GM19023 (cell line): ENCODE measurements at regions not wholly inside any gene's neighbourhood (a gene's known extent, or its start where the extent isn't known, plus 50 kb on each side); places are given as distances from the start of the nearest gene placed in this dataset.
"Not testable (repeated sequence)": the region's sequence is repeated elsewhere in the genome, so short reads cannot be mapped to it uniquely, and the experiment has no call there.

Experiments used
- ATAC-seq: cut with Tn5 transposase; IDR thresholded peaks from one replicate; pipeline ENCODE4 v1.9.1; 2021; ENCODE audit warnings: mild to moderate bottlenecking, moderate library complexity; ENCODE audit not compliant: unreplicated experiment

DNA sequence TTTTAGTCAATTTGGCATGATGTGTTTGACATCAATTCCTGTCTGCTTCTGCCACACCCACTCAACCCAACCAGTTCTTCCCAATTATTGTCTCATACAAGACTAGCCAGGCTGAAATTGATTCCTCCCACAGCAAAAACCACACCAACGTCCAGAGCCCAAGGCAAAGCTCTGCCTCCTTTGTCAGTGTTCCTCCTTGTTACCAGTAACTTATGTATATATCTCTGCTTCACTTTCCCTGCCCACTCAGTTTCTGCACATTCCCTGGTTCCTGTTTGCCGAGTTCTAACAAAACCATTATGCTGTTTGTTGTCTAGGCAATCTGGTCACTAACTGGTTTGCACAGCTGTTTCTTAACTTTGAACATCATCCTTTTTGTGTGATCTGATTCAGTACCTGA, 547.9 kb upstream of the PTCHD4 start:
- ATAC-seq, result no peak

DNA sequence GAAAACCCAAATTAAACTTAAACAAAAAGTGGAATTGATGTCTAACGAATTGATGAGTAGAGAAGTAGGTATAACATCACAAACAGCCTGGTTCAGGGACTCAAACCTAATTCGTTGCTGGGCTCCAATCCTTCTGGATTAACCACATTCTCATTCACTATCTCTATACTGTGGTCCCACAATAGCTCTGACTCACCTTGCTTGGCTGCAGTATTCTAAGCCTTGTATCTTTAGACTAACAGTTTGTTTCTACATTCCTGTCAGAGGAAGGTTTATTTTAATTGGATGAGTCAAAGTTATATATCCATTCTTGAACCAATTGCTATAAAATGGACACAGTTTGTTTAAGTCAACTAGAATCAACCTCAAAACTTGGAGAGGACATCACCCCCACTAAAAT, 530.5 kb upstream of the PTCHD4 start:
- no peak for ATAC-seq

DNA sequence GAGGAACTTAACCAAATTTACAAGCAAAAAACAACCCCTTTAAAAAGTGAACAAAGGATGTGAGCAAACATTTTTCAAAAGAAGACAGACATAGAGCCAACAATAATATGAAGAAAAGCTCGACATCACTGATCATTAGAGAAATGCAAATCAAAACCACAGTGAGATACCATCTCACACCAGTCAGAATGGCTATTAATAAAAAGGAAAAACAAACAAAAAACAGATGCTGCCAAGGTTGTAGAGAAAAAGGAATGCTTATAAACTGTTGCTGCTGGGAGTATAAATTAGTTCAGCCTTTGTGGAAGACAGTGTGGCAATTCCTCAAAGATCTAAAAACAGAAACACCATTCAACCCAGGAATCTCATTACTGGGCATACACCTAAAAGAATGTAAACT, 527.8 kb upstream of the PTCHD4 start:
- ATAC-seq, result not testable (repeated sequence)

DNA sequence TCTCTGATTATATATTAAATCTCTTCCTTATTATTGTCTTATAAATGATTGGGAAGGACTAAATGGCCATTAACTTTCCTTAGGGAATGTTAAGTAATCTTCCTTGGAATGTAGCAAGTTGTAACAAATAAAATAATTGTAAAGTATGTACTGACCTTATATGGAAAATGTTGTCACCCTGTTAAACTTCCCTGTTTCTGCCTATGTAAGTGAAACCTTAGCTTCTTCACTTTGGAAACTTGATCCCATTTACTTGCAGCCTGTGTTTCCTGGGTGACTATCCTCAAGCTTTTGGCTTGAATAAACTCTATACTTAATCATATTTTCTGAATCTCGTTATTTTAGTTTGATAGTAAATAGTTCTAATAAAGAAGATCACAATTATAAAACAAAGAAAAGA, 519.5 kb upstream of the PTCHD4 start:
- ATAC-seq, result no peak

DNA sequence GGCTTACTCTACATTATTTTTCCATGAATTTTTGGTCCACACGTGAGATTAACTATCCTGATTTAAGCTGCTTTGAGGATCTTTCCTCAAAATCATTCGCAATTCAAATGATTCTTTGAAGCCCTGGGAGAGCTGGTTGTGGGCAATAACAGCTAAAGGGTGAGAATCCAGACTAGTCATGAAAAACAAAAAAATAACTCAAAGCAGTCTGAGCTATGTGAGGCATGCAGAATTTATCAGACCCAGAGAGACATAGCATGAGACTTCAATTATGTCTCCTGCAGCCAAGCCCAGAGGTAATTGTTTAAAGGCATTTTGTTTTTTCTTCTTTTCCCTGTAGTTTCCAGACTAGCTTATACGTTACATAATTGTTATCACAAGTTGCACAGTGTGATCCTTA, 517.3 kb upstream of the PTCHD4 start:
- no peak for ATAC-seq

DNA sequence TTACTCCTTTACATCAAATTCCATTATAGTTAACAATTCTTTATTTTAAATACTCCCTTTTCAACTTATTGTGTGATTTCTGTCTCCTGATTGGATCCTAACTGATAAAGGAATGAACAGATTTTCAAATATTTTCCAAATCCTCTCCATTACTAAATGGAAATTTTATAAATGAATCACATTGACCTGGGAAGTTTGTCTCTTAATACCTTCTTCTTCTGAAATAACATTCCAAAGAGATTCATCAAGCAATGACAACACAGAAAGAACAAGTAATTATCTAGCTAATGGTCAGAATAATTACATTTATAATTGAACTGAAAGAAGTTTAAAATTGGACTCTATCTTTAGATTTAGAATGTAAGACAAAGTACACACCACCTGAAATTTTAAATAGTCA, 515.4 kb upstream of the PTCHD4 start:
- ATAC-seq, result no peak

DNA sequence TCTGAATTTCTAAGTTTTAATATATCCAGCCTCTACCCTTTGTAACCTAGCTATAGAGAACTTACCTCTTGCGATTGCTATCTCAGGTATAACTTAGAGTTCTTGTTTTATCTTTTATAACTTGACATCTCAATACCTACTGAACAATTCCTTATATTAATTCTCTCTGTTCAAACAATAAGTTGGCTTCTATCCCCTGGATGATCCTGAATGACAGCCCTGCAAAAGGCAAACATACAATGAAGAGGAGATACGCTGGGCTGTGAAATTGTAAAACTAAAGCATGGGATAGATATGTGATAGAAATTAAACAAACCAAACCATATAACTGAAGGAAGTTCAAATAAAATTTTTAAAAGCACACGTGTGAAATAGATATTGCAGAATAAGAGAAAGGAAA, 513.6 kb upstream of the PTCHD4 start:
- ATAC-seq, result no peak

DNA sequence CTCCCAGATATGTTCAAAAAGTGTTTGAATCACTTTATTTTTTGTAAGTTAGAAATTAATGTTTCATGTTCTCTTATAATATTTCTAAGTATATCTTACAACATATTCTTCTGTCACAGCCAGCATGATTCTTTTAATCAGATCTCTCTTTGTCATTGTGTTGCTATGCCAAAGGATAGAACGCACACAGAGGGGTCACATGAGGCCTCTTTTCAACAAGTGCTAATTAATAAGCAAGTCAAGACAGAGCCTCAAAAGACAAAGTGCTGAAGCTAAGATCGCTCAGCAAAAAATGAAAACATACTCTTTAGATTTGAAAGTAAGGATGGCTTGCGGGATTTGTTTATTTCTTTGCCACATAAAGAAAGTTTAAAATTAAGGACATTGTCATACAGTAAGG, 508.8 kb upstream of the PTCHD4 start:
- no peak for ATAC-seq

DNA sequence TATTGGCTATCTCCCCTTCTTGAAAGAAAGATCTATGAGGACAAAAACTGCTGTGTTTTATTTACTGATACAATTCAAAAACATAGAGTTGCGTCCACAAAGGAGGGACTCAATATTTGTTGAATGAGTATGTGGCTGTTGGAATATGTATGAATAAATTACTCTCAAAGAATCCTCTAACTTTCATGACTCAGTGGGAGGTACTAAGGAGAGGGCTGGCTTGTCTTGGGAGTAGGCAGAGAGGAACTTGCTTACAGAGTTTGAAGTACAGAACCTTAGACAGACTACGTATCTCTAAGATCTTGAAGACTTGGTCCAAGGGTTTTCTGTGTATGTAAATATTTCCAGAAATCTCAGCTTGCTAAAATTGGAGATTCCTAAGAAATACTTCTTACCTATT, 504.0 kb upstream of the PTCHD4 start:
- ATAC-seq, result no peak

DNA sequence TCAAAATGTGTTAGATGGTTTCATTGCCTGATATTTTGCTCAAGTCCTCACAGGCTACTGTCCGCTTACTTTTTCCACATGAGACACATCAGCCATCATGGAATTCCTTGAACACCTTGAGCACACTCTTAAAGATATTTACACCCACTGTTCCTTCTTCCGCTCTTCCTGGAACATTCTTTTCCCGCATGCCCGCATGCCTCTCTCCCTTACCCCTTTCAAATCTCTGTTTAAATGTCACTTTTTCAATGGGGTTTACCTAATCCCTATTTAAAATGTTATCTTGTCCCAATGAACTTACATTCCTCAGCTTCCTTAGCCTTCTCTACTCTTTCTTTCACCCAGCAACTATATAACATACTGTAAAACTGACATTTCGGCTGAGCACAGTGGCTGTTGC, 503.3 kb upstream of the PTCHD4 start:
- no peak for ATAC-seq

DNA sequence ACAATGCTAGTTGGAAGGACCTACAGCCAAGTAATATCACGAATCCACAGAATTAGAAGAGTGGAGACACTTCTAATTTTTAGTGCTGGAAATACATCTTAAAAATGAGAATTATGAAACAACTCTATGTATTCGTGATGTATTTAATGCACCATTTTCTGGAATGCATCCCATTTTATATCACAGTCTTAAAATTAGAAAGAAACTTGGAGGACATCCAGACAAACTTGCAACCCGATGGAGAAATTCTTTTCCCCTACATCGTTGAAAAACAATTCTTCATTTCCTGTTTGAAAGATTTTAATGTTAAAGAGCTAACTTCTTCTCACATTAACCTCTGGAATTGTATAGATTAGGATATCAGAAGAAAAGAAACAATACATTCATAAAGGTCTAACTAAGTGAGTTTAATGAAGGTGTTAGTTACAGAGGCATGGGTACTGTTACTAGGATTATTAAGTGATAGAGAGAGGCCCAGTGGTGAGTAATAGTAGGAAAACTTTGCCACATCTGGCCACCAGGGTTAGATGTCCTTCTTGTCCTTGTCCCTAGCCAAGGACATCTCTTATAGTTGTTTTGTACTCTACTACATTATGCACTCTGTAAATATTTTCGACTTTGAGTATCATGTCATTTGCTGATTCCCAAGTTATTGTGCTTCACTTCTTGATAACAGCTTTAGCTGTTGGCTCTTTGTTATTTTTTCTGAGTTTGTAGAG, 502.4 kb upstream of the PTCHD4 start:
- ATAC-seq, result no peak

DNA sequence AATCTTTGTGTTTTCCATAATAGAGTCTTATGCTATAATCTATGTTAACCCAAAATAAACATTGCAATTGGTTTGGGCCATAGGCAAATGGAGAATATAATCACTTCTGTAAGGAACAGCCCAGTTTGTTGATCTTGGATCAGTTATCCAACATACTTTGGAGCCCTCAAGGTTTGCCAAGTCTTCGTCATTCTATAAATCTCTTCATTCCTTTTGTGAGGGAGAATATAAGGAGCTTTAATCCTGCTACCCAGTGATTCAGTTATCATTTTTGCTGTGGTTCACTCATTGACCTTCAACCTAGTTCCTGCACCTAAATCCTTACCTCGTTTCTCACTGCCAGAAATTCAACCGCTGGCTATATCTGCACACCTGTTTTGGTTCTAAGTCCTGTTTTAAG, 500.3 kb upstream of the PTCHD4 start:
- no peak for ATAC-seq

DNA sequence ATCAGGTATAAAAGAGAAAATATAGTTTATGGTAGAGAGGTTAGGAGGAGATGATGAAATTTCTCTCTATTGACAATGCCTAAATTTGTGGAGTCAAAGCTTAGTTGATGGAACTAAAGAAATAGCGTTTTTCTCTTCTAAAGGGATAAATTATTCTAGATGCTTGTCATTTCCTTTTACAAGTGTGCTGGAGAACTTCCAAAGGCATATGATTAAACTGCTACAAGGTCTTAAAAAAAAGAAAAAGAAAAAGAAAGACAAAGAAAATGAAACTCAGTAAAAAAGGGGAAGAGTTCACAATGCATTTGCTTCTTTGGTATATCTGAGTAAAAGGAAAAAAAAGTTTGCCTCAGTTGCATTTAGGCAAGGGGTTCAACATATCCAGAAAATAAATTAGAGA, 499.8 kb upstream of the PTCHD4 start:
- ATAC-seq, result no peak

DNA sequence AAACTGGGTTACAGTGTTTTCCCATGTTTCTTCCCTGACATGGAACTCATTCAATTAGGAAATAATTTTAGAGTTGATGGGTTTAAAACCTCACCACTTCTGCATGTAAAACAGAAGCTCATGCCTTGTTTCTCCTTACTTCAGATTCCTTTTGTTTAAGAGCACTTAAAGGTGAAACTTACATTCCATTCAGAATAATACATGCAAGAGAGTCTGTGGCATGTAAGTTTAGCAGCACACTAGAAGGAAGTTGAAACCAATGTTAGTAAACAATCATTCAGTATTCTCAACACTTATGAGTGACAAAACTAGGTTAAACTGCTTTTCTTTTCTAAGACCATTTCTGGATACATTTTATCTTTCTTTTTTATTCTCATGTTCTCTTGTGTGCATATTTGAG, 495.6 kb upstream of the PTCHD4 start:
- no peak for ATAC-seq

DNA sequence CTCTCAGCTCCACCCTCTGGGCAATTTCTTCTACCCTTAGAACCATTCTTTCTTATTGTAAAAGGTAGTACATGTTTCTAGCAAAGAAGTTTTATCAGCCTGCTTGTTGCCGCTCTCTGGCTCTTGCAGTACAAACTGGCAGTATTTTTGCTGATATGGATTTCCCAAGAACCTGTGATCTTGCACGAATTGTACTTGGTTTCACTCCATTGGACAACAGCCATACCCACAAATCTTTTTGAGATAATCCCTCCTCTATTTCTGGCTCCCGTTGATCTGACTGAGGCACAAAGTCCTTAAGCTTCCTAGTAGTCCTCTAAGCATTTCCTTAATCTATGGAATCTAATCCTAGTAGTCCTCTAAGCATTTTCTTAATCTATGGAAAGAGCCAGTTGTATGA, 487.0 kb upstream of the PTCHD4 start:
- ATAC-seq, result no peak

DNA sequence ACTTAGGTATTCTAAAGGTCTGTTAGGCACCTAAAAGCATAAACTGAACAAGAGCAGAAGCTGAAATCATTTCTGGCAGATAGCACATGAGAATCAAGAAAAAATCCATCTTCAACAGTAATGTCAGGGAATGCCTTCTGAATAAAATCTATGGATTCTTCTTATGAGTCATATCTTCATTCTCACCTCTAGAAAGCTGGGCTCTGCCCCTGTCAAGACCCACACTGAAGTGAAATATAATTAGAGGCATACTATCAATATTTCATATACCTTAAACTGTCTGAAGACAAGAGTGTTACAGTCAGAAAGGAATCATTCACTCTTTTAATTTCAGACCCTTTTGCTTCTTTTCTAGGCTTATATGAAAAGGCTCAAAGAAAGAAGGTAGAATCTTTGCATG, 485.8 kb upstream of the PTCHD4 start:
- no peak for ATAC-seq

DNA sequence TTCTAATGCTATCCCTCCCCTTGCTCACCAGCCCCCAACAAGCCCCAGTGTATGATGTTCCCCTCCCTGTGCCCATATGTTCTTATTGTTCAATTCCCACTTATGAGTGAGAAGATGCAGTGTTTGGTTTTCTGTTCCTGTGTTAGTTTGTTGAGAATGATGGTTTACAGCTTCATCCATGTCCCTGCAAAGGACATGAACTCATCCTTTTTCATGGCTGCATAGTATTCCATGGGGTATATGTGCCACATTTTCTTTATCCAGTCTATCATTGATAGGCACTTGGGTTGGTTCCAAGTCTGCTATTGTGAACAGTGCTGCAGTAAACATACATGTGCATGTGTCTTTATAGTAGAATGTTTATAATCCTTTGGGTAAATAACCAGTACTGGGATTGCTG, 480.2 kb upstream of the PTCHD4 start:
- ATAC-seq, result not testable (repeated sequence)

DNA sequence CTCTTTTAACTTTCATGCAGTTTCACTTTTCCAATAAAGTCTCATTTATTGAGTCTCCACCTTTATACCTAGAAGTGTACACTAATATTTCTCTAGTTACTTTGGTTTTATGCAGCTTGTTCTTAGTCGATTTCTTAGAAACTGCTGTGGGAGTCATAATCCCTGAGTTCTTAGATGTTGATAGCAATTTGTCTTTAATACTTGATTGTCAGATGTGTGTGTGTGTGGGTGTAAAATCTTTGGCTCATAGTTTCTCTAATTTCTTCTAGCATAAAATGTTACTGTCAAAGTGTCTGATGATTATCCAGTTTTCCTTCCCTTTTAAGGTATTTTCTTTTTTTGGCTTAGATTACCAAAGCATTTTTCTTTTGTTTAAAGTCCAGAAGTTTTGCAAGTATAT, 473.8 kb upstream of the PTCHD4 start:
- ATAC-seq, result no peak

DNA sequence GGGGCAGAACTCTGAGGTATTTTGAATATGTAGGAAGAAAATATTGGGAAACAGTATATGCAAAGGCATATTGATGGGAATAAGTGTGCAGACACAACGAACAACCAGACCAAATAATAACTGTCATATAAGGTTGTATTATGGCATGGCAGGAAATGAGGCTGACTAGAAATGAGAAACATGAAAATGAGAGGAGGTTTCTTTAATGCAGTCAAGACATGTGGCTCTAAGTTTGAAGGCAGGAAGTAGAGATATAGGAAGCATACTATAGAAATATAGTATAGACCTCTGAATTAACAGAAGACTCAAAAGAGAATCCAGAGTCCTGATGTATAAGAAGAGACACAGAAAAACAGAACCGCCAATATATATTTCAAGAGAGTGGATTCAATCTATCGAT, 459.7 kb upstream of the PTCHD4 start:
- ATAC-seq, result no peak

DNA sequence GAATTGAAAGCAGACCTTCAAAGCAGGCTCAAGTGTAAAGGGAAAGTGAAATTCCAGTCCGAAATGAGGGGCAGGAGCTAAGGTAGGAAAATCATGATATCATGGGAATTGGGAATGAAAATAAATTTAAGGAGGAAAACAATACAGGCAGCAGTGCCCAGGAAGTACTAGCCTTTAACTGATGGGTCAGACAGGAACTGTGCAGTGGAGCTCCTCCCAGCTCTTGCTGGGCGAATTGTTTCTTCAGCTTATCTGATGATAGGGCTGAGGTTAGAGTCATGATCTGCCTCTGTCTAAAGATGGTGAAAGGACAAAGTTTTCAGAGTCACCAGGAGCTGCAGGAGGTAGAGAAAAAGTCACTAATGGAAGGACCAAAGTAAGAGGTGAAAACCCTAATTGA, 457.9 kb upstream of the PTCHD4 start:
- ATAC-seq, result no peak

DNA sequence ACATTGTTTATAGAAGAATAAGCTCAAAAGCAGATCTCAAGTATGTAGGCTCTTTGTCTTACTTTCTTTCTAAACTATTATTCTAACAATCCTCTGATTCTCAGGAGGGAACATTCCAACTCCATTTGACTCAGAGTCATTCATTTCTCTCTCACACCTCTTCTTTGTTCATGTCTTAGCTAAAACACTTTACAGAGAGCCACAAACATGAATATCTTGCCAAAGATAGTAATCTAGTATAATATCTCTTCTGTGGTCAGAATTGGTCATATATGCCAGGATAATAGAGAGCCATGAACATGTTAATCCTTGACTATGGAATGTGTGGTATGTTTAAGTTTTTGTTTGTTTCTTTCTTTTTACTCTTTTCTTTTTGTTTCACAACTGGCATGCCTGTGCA, 456.0 kb upstream of the PTCHD4 start:
- no peak for ATAC-seq

DNA sequence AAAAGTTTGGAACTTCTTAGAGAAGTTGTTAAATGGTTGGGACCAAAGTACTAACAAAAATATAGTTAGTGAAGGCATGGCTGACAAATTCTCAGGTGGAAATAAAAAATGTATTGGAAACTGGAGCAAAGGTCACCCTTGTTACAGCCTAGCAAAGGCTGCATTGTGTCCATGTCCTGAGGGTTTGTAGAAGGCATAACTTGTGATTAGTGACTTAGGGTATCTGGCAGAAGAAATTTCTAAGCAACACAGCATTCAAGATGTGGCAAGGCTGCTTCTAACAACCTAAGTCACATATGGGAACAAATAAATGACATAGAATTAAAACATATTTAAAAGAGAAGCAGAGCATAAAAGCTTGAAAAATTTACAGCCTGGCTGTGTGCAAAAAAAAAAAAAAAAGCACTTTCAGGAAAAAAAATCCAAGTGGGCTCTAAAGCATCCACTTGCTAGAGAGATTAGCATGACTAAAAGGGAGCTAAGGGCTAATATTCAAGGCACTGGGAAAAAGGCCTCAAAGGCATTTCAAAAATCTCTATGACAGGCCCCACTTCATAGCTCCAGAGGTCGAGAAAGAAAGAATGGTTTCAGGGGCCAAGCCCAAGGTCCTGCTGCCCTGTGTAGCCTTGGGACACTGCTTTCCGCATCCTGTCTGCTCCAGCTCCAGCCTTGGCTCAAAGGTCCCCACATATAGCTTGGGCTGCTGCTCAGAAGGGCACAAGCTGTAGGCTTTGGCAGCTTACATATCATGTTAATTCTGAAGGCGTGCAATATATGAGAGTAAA, 453.2 kb upstream of the PTCHD4 start:
- ATAC-seq, result no peak

DNA sequence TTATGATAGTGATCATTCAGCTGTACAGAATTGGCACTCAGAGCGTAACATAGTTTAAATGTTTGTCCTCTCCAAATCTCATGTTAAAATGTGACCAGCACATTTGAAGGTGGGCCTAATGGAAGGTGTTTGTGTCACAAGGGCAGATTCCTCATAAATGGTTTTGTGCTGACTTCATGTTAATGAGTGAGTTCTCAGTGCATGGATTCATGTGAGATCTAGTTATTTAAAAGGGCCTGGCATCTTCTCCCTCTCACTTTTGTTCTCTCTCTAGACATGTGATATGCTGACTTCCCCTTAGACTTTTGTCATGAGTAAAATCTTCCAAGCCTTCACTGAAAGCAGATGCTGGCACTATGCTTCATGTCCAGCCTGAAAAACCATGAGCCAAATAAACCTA, 452.4 kb upstream of the PTCHD4 start:
- ATAC-seq, result no peak
